GM06990 (cell line): ENCODE measurements at regions not wholly inside any gene's neighbourhood (a gene's known extent, or its start where the extent isn't known, plus 50 kb on each side); places are given as distances from the start of the nearest gene placed in this dataset.

Source experiments
- DNase-seq: peaks from one replicate; pipeline ENCODE4 v3.0.0-alpha.2; 2011; ENCODE audit not compliant: insufficient read length; ENCODE audit errors: extremely low read depth
- H3K27me3 ChIP-seq: replicated peaks from 2 replicates; pipeline ENCODE4 v1.6.0; 2011; ENCODE audit warnings: low read length; ENCODE audit not compliant: control insufficient read depth, insufficient read depth
- H3K36me3 ChIP-seq: 2 replicates; pipeline ENCODE4 v1.5.1; 2011; ENCODE audit warnings: low read length; ENCODE audit not compliant: control insufficient read depth, insufficient read depth
- H3K4me3 ChIP-seq: replicated peaks from 2 replicates; pipeline ENCODE4 v1.5.1; 2011; ENCODE audit warnings: low read depth, mild to moderate bottlenecking, control low read depth, low read length
- CTCF ChIP-seq: IDR thresholded peaks from 2 replicates; pipeline ENCODE4 v1.5.1; 2011; ENCODE audit warnings: low read length, control low read depth, mild to moderate bottlenecking, inconsistent platforms; ENCODE audit not compliant: insufficient read depth, poor library complexity, severe bottlenecking

- H3K27me3 ChIP-seq, result no peaks in the 10 kb centered on the region; the same call in none of the 2 replicates
- H3K36me3 ChIP-seq, result no peaks in the 10 kb centered on the region
- H3K4me3 ChIP-seq, result no peak overlapping the region
- no peak for TF ChIP-seq CTCF
- DNase-seq, result no peak
Observed at GRCh38 chr15:85879334-85880163, 84.8 kb upstream of the KLHL25 start.

- Histone ChIP-seq H3K4me3 (no peak overlapping the region), H3K27me3 (no peaks in the 10 kb centered on the region; the same call in none of the 2 replicates), H3K36me3 (no peaks in the 10 kb centered on the region)
- TF ChIP-seq CTCF, result no peak
- DNase-seq, result no peak
Observed at GRCh38 chr15:85880501-85881190, 85.9 kb upstream of the KLHL25 start.

- DNase-seq, result no peak
- no peaks in the 10 kb centered on the region; the same call in 1 of the 2 replicates for H3K27me3 ChIP-seq
- TF ChIP-seq CTCF, result no peak
- no peak overlapping the region for H3K4me3 ChIP-seq
- H3K36me3 ChIP-seq, result no peaks in the 10 kb centered on the region
Observed at GRCh38 chr15:85886309-85886811, 91.6 kb upstream of the KLHL25 start.

- DNase-seq, result no peak
- Histone ChIP-seq H3K4me3 (no peak overlapping the region), H3K27me3 (peaks cover 2% of the 10 kb centered on the region; the same call in 1 of the 2 replicates), H3K36me3 (no peaks in the 10 kb centered on the region)
- no peak for TF ChIP-seq CTCF
Observed at GRCh38 chr15:85889956-85890619, 95.4 kb upstream of the KLHL25 start.

GRCh38 chr15:85890620-85890980 is 95.9 kb upstream of the KLHL25 start:
- no peak for TF ChIP-seq CTCF
- no peak for DNase-seq
- no peaks in the 10 kb centered on the region for H3K36me3 ChIP-seq
- no peak overlapping the region for H3K4me3 ChIP-seq
- H3K27me3 ChIP-seq, result peaks cover 2% of the 10 kb centered on the region; the same call in 1 of the 2 replicates
